ENCODE measurements at regions not wholly inside any gene's neighbourhood (a gene's known extent, or its start where the extent isn't known, plus 50 kb on each side); places are given as distances from the start of the nearest gene placed in this dataset.
A peak's percentile ranks its signal among the peaks of the same experiment; 100 is the strongest.

- Histone ChIP-seq H3K27me3 (ENCODE audit: insufficient read depth, low read length) (no peaks in the 10 kb centered on the region), H3K36me3 (ENCODE audit: insufficient read depth, low read length) (no peaks in the 10 kb centered on the region), H3K27ac (ENCODE audit: low read depth, low read length) (no peak overlapping the region), H3K4me3 (ENCODE audit: low read length in 2 of 2) (no peak overlapping the region), H3K4me1 (ENCODE audit: insufficient read depth, low read length) (no peaks in the 10 kb centered on the region), H3K9me3 (ENCODE audit: control insufficient read depth in 1 of 2, low read length in 2 of 2) (no peaks in the 10 kb centered on the region)
- ChIA-PET POLR2A (ENCODE audit: partially characterized antibody) (no interaction called here), CTCF (ENCODE audit: partially characterized antibody) (no interaction called here)
- H3K27me3 Mint-ChIP-seq, result peaks cover 0 to 4% of the 10 kb centered on the region in 2 donors
- intact Hi-C loops (cut with micrococcal nuclease), result no loop called here
- H3K4me3 Mint-ChIP-seq, result no peak overlapping the region
- no peaks in the 10 kb centered on the region for H3K36me3 Mint-ChIP-seq
- no peaks in the 10 kb centered on the region for H3K4me1 Mint-ChIP-seq
- no peak overlapping the region for H3K27ac Mint-ChIP-seq
- H3K9me3 Mint-ChIP-seq, result peaks cover 0 to 6% (median under 1%) of the 10 kb centered on the region in 8 donors
- DNase-seq, result no peak
Measured at GRCh38 chr2:20543469-20544152, 96.7 kb downstream of the RHOB start.

GRCh38 chr2:20544153-20544747 is 97.4 kb downstream of the RHOB start:
- no peaks in the 10 kb centered on the region for H3K36me3 ChIP-seq (ENCODE audit: insufficient read depth, low read length)
- intact Hi-C loops (cut with micrococcal nuclease), result no loop called here
- no peaks in the 10 kb centered on the region for H3K4me1 Mint-ChIP-seq
- no peaks in the 10 kb centered on the region for H3K27me3 ChIP-seq (ENCODE audit: insufficient read depth, low read length)
- no peak for DNase-seq
- peaks cover 0 to 4% of the 10 kb centered on the region in 2 donors for H3K27me3 Mint-ChIP-seq
- H3K9me3 ChIP-seq (ENCODE audit: control insufficient read depth in 1 of 2, low read length in 2 of 2), result no peaks in the 10 kb centered on the region
- H3K36me3 Mint-ChIP-seq, result no peaks in the 10 kb centered on the region
- H3K4me1 ChIP-seq (ENCODE audit: insufficient read depth, low read length), result no peaks in the 10 kb centered on the region
- H3K4me3 Mint-ChIP-seq, result no peak overlapping the region
- H3K9me3 Mint-ChIP-seq, result peaks cover 0 to 6% (median under 1%) of the 10 kb centered on the region in 8 donors
- no peak overlapping the region for H3K27ac Mint-ChIP-seq
- H3K27ac ChIP-seq (ENCODE audit: low read depth, low read length), result no peak overlapping the region
- CTCF ChIA-PET (ENCODE audit: partially characterized antibody), result no interaction called here
- H3K4me3 ChIP-seq (ENCODE audit: low read length in 2 of 2), result no peak overlapping the region
- POLR2A ChIA-PET (ENCODE audit: partially characterized antibody), result no interaction called here

GRCh38 chr2:20549144-20549543 is 101.8 kb downstream of the HS1BP3 start:
- no peaks in the 10 kb centered on the region for H3K9me3 ChIP-seq (ENCODE audit: control insufficient read depth in 1 of 2, low read length in 2 of 2)
- Mint-ChIP-seq H3K4me1 (no peaks in the 10 kb centered on the region), H3K27ac (no peak overlapping the region), H3K9me3 (peaks cover 0 to 6% (median under 1%) of the 10 kb centered on the region in 8 donors), H3K27me3 (peaks cover 0 to 4% of the 10 kb centered on the region in 2 donors), H3K36me3 (no peaks in the 10 kb centered on the region), H3K4me3 (no peak overlapping the region)
- H3K4me1 ChIP-seq (ENCODE audit: insufficient read depth, low read length), result no peaks in the 10 kb centered on the region
- ChIA-PET CTCF (ENCODE audit: partially characterized antibody) (no interaction called here), POLR2A (ENCODE audit: partially characterized antibody) (no interaction called here)
- H3K27ac ChIP-seq (ENCODE audit: low read depth, low read length), result no peak overlapping the region
- no peaks in the 10 kb centered on the region for H3K27me3 ChIP-seq (ENCODE audit: insufficient read depth, low read length)
- no peak overlapping the region for H3K4me3 ChIP-seq (ENCODE audit: low read length in 2 of 2)
- no peak for DNase-seq
- intact Hi-C loops (cut with micrococcal nuclease), result no loop called here
- no peaks in the 10 kb centered on the region for H3K36me3 ChIP-seq (ENCODE audit: insufficient read depth, low read length)

- ChIA-PET POLR2A (ENCODE audit: partially characterized antibody) (no interaction called here), CTCF (ENCODE audit: partially characterized antibody) (no interaction called here)
- Histone ChIP-seq H3K36me3 (ENCODE audit: insufficient read depth, low read length) (no peaks in the 10 kb centered on the region), H3K9me3 (ENCODE audit: control insufficient read depth in 1 of 2, low read length in 2 of 2) (no peaks in the 10 kb centered on the region), H3K27me3 (ENCODE audit: insufficient read depth, low read length) (no peaks in the 10 kb centered on the region), H3K27ac (ENCODE audit: low read depth, low read length) (no peak overlapping the region), H3K4me3 (ENCODE audit: low read length in 2 of 2) (no peak overlapping the region), H3K4me1 (ENCODE audit: insufficient read depth, low read length) (no peaks in the 10 kb centered on the region)
- Mint-ChIP-seq H3K27ac (no peak overlapping the region), H3K27me3 (peaks cover 0 to 4% of the 10 kb centered on the region in 2 donors), H3K9me3 (peaks cover 0 to 4% (median 0%) of the 10 kb centered on the region in 8 donors), H3K4me3 (no peak overlapping the region), H3K36me3 (no peaks in the 10 kb centered on the region), H3K4me1 (no peaks in the 10 kb centered on the region)
- DNase-seq, result no peak
- intact Hi-C loops (cut with micrococcal nuclease), result no loop called here
Measured at GRCh38 chr2:20549691-20550348, 101.1 kb downstream of the HS1BP3 start.

- H3K36me3 Mint-ChIP-seq, result no peaks in the 10 kb centered on the region
- Histone ChIP-seq H3K4me3 (ENCODE audit: low read length in 2 of 2) (no peak overlapping the region), H3K4me1 (ENCODE audit: insufficient read depth, low read length) (no peaks in the 10 kb centered on the region), H3K36me3 (ENCODE audit: insufficient read depth, low read length) (no peaks in the 10 kb centered on the region), H3K27ac (ENCODE audit: low read depth, low read length) (no peak overlapping the region), H3K27me3 (ENCODE audit: insufficient read depth, low read length) (no peaks in the 10 kb centered on the region), H3K9me3 (ENCODE audit: control insufficient read depth in 1 of 2, low read length in 2 of 2) (no peaks in the 10 kb centered on the region)
- DNase-seq, result no peak
- CTCF ChIA-PET (ENCODE audit: partially characterized antibody), result interaction anchor here (1.2 kb wide), 1 partner anchor 91 kb away, joined by 4 read pairs; no protein-coding TSS in a partner anchor
- H3K4me1 Mint-ChIP-seq, result no peaks in the 10 kb centered on the region
- no peak overlapping the region for H3K4me3 Mint-ChIP-seq
- no peaks in the 10 kb centered on the region for H3K9me3 Mint-ChIP-seq
- intact Hi-C loops (cut with micrococcal nuclease), result no loop called here
- H3K27ac Mint-ChIP-seq, result peak overlapping the region in 1 of 7 donors; percentile 10
- H3K27me3 Mint-ChIP-seq, result peaks cover 0 to 3% of the 10 kb centered on the region in 2 donors
- POLR2A ChIA-PET (ENCODE audit: partially characterized antibody), result no interaction called here
Measured at GRCh38 chr2:20551260-20551944, 99.5 kb downstream of the HS1BP3 start.

GRCh38 chr2:20551945-20552328 is 99.0 kb downstream of the HS1BP3 start:
- CTCF ChIA-PET (ENCODE audit: partially characterized antibody), result no interaction called here
- intact Hi-C loops (cut with micrococcal nuclease), result no loop called here
- Mint-ChIP-seq H3K4me3 (no peak overlapping the region), H3K36me3 (no peaks in the 10 kb centered on the region), H3K9me3 (no peaks in the 10 kb centered on the region), H3K27ac (no peak overlapping the region), H3K4me1 (no peaks in the 10 kb centered on the region), H3K27me3 (no peaks in the 10 kb centered on the region)
- Histone ChIP-seq H3K36me3 (ENCODE audit: insufficient read depth, low read length) (no peaks in the 10 kb centered on the region), H3K4me1 (ENCODE audit: insufficient read depth, low read length) (no peaks in the 10 kb centered on the region), H3K27ac (ENCODE audit: low read depth, low read length) (no peak overlapping the region), H3K27me3 (ENCODE audit: insufficient read depth, low read length) (no peaks in the 10 kb centered on the region), H3K9me3 (ENCODE audit: control insufficient read depth in 1 of 2, low read length in 2 of 2) (no peaks in the 10 kb centered on the region), H3K4me3 (ENCODE audit: low read length in 2 of 2) (no peak overlapping the region)
- no peak for DNase-seq
- POLR2A ChIA-PET (ENCODE audit: partially characterized antibody), result no interaction called here

- H3K36me3 ChIP-seq (ENCODE audit: insufficient read depth, low read length), result no peaks in the 10 kb centered on the region
- no peak overlapping the region for H3K4me3 ChIP-seq (ENCODE audit: low read length in 2 of 2)
- no peak overlapping the region for H3K27ac ChIP-seq (ENCODE audit: low read depth, low read length)
- Mint-ChIP-seq H3K9me3 (no peaks in the 10 kb centered on the region), H3K27ac (no peak overlapping the region), H3K36me3 (no peaks in the 10 kb centered on the region), H3K4me3 (no peak overlapping the region), H3K4me1 (no peaks in the 10 kb centered on the region), H3K27me3 (peaks cover 0 to under 1% of the 10 kb centered on the region in 2 donors)
- no peaks in the 10 kb centered on the region for H3K27me3 ChIP-seq (ENCODE audit: insufficient read depth, low read length)
- DNase-seq, result no peak
- intact Hi-C loops (cut with micrococcal nuclease), result no loop called here
- H3K4me1 ChIP-seq (ENCODE audit: insufficient read depth, low read length), result no peaks in the 10 kb centered on the region
- ChIA-PET CTCF (ENCODE audit: partially characterized antibody) (no interaction called here), POLR2A (ENCODE audit: partially characterized antibody) (no interaction called here)
- H3K9me3 ChIP-seq (ENCODE audit: control insufficient read depth in 1 of 2, low read length in 2 of 2), result no peaks in the 10 kb centered on the region
Measured at GRCh38 chr2:20552847-20553246, 98.1 kb downstream of the HS1BP3 start.

Data from CD4-positive, alpha-beta memory T cell (primary cell).